ENCODE measurements at regions not wholly inside any gene's neighbourhood (a gene's known extent, or its start where the extent isn't known, plus 50 kb on each side); places are given as distances from the start of the nearest gene placed in this dataset.

- ChIA-PET CTCF (ENCODE audit: low intra/inter-chr PET ratio, low total read pairs) (no interaction called here), POLR2A (no interaction called here)
- H3K27me3 ChIP-seq (ENCODE audit: control insufficient read depth in 1 of 2, insufficient read depth in 2 of 2, low read length in 2 of 2): no peaks in the 10 kb centered on the region
- no peak overlapping the region for H3K4me3 ChIP-seq (replicated peaks in 1 of 3; ENCODE audit: insufficient read depth in 1 of 3, low read depth in 2 of 3, low read length in 3 of 3)
- BruUV-seq (replicated peaks): no TSS peak
- no peak for FAIRE-seq
- no peaks in the 10 kb centered on the region for H3K9me3 ChIP-seq (ENCODE audit: low read length)
- H3K9ac ChIP-seq (ENCODE audit: insufficient read depth, low read depth, low read length): no peak overlapping the region
- H3K27ac ChIP-seq (ENCODE audit: extremely low read length, insufficient read depth, low read length): no peak overlapping the region
- intact Hi-C loops (cut with micrococcal nuclease; ENCODE audit: unreplicated experiment) (no loop called here), in situ Hi-C loops (cut with HindIII; ENCODE audit: extremely low pct_ligation_motif_present, low pct_unique_long_range_greater_than_20kb) (no loop called here)
- 21% methylated on average over 2 of the region's 2 CpGs for WGBS (ENCODE audit: low lambda C conversion rate)
- no peak overlapping the region for H2AFZ ChIP-seq (ENCODE audit: low read length)
- no peak for ATAC-seq
- no peaks in the 10 kb centered on the region for H4K20me1 ChIP-seq (ENCODE audit: insufficient read depth, low read length)
- no peak for DNase-seq (ENCODE audit: low spot score)
- no peaks in the 10 kb centered on the region for H3K79me2 ChIP-seq (ENCODE audit: insufficient read depth, low read length)
- H3K36me3 ChIP-seq (replicated peaks in 1 of 2; ENCODE audit: control insufficient read depth in 1 of 2, insufficient read depth in 2 of 2, low read length in 2 of 2): no peaks in the 10 kb centered on the region
- TF ChIP-seq ATF4 (CRISPR knock-in tag; IDR thresholded peaks at IDR 0.05) (no peak), PAX8 (CRISPR knock-in tag; IDR thresholded peaks at IDR 0.05; ENCODE audit: borderline replicate concordance) (no peak), BCLAF1 (IDR thresholded peaks at IDR 0.05) (no peak), KLF13 (CRISPR knock-in tag; IDR thresholded peaks at IDR 0.05) (no peak), ESRRA (CRISPR knock-in tag; IDR thresholded peaks at IDR 0.05; ENCODE audit: low read depth) (no peak)
- no peaks in the 10 kb centered on the region for H3K4me1 ChIP-seq (ENCODE audit: insufficient read depth, low read length)
- no peak overlapping the region for H3K4me2 ChIP-seq (ENCODE audit: low read depth, low read length)
Measured at GRCh38 chr18:11251891-11252270, 102.5 kb upstream of the PIEZO2 start.
